ENCODE measurements at regions not wholly inside any gene's neighbourhood (a gene's known extent, or its start where the extent isn't known, plus 50 kb on each side); places are given as distances from the start of the nearest gene placed in this dataset.

DNA sequence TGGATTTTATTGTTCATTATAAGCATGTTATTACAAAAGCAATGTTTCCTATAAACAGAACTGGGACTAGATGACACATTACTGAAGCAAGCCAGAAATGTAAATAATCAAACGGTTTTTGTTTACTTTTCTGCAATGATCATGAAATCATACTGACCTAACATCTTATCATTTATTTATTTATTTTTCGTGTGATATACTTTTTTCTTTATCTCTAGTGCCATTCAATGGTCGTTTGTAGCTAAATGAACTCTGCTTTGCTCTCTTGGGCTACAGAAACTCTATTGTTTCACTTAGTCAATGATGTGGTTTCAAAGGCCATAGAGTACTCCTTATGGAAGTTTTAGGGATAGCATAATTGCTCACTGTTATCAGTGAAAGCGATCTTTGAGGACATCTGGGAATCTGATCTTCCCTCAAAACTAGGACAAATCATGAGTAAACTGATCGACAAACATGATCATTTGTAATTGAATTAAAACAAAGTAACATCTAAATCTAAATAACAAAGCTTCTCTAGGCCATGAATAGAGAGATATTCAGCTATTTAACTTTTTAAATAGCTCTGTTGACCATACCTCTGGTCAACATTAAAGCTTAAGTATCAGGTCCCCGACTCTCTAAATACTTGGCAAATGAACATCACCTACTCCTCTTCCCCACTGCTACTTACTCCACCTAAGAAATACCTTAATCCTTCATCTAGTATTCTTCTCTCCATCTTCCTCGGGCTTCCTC lies 933.4 kb downstream of the TFAP2A start:
- no peak overlapping the region for H3K4me3 ChIP-seq (ENCODE audit: low read length)
- Mint-ChIP-seq H3K4me1 (no peaks in the 10 kb centered on the region), H3K4me3 (no peak overlapping the region), H3K36me3 (no peaks in the 10 kb centered on the region), H3K27ac (no peak overlapping the region), H3K27me3 (ENCODE audit: low read depth in 2 of 2) (no peaks in the 10 kb centered on the region), H3K9me3 (peaks cover 5 to 14% of the 10 kb centered on the region in 2 donors)
- 57% methylated on average over 5 of the region's 7 CpGs for WGBS (ENCODE audit: insufficient coverage)
- intact Hi-C loops (cut with micrococcal nuclease) = no loop called here
- ATAC-seq = no peak
- no peaks in the 10 kb centered on the region for H3K4me1 ChIP-seq (ENCODE audit: control insufficient read depth, insufficient read depth, low read length)
- TF ChIP-seq, protein P1, sequence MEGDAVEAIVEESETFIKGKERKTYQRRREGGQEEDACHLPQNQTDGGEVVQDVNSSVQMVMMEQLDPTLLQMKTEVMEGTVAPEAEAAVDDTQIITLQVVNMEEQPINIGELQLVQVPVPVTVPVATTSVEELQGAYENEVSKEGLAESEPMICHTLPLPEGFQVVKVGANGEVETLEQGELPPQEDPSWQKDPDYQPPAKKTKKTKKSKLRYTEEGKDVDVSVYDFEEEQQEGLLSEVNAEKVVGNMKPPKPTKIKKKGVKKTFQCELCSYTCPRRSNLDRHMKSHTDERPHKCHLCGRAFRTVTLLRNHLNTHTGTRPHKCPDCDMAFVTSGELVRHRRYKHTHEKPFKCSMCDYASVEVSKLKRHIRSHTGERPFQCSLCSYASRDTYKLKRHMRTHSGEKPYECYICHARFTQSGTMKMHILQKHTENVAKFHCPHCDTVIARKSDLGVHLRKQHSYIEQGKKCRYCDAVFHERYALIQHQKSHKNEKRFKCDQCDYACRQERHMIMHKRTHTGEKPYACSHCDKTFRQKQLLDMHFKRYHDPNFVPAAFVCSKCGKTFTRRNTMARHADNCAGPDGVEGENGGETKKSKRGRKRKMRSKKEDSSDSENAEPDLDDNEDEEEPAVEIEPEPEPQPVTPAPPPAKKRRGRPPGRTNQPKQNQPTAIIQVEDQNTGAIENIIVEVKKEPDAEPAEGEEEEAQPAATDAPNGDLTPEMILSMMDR (IDR thresholded peaks at IDR 0.05) = no peak
- no peaks in the 10 kb centered on the region for H3K27me3 ChIP-seq (ENCODE audit: control insufficient read depth, insufficient read depth, low read length)
- H3K27ac ChIP-seq (ENCODE audit: low read length) = no peak overlapping the region
- DNase-seq = no peak
- no peaks in the 10 kb centered on the region for H3K9me3 ChIP-seq (ENCODE audit: control insufficient read depth, insufficient read depth, low read length)
- H3K36me3 ChIP-seq (ENCODE audit: control insufficient read depth, insufficient read depth, low read length) = no peaks in the 10 kb centered on the region

DNA sequence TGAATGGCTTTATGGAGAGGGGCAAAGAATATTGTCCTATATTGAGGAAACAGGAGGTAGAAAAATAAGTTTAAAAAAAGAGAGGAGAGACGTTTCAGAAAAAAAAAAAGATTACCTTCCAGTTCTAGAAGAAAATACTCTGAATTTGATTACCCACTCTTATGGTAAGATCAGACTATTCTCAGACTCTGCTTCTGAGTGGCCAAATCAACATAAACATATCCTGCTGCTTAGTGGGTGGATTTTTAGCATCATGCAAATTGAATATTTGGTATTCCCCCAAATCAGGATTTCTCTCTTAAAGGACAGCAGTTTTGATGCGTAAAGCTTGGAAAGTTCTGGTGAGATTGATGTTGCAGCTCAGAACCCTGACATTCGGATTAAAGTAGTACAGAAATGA lies 946.6 kb downstream of the TFAP2A start:
- ATAC-seq = no peak
- H3K27ac Mint-ChIP-seq = no peak overlapping the region
- no peaks in the 10 kb centered on the region for H3K9me3 ChIP-seq (ENCODE audit: control insufficient read depth, insufficient read depth, low read length)
- H3K27me3 ChIP-seq (ENCODE audit: control insufficient read depth, insufficient read depth, low read length) = no peaks in the 10 kb centered on the region
- no peak overlapping the region for H3K27ac ChIP-seq (ENCODE audit: low read length)
- no peaks in the 10 kb centered on the region for H3K4me1 Mint-ChIP-seq
- H3K4me3 Mint-ChIP-seq = no peak overlapping the region
- no peaks in the 10 kb centered on the region for H3K36me3 Mint-ChIP-seq
- H3K4me1 ChIP-seq (ENCODE audit: control insufficient read depth, insufficient read depth, low read length) = no peaks in the 10 kb centered on the region
- intact Hi-C loops (cut with micrococcal nuclease) = no loop called here
- no peak for DNase-seq
- peaks cover 7 to 13% of the 10 kb centered on the region in 2 donors for H3K9me3 Mint-ChIP-seq
- 58% methylated on average over 2 of the region's 3 CpGs for WGBS (ENCODE audit: insufficient coverage)
- H3K36me3 ChIP-seq (ENCODE audit: control insufficient read depth, insufficient read depth, low read length) = no peaks in the 10 kb centered on the region
- TF ChIP-seq, protein P1 (IDR thresholded peaks at IDR 0.05) = no peak
- H3K27me3 Mint-ChIP-seq (ENCODE audit: low read depth in 2 of 2) = no peaks in the 10 kb centered on the region
- H3K4me3 ChIP-seq (ENCODE audit: low read length) = no peak overlapping the region

DNA sequence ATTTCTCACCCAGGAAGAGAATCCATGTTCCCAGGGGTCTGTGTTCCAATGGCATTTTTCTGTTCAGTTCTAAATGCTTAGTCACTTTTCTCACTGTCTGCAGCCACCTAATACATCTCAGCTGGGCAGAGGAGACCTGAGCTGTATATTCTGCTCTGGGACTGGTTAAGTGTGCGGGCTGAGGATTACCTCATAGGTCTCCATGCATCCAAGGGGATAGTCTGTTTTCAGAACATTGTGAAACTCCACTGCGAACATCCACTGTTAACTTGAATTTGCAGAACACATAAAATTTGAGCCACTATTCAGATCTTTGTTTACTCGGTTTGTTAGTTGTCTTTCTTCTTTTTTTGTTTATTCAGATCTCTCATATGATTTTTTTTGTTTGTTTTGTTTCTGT lies 947.1 kb downstream of the TFAP2A start:
- DNase-seq (no peak), ATAC-seq (no peak)
- TF ChIP-seq, protein P1 (IDR thresholded peaks at IDR 0.05) = no peak
- Histone ChIP-seq H3K9me3 (ENCODE audit: control insufficient read depth, insufficient read depth, low read length) (no peaks in the 10 kb centered on the region), H3K36me3 (ENCODE audit: control insufficient read depth, insufficient read depth, low read length) (no peaks in the 10 kb centered on the region), H3K27me3 (ENCODE audit: control insufficient read depth, insufficient read depth, low read length) (no peaks in the 10 kb centered on the region), H3K4me1 (ENCODE audit: control insufficient read depth, insufficient read depth, low read length) (no peaks in the 10 kb centered on the region), H3K27ac (ENCODE audit: low read length) (no peak overlapping the region), H3K4me3 (ENCODE audit: low read length) (no peak overlapping the region)
- no peak overlapping the region for H3K4me3 Mint-ChIP-seq
- H3K27ac Mint-ChIP-seq = no peak overlapping the region
- 92% methylated on average over 3 of the region's 3 CpGs for WGBS (ENCODE audit: insufficient coverage)
- no peaks in the 10 kb centered on the region for H3K4me1 Mint-ChIP-seq
- H3K36me3 Mint-ChIP-seq = no peaks in the 10 kb centered on the region
- peaks cover 7 to 12% of the 10 kb centered on the region in 2 donors for H3K9me3 Mint-ChIP-seq
- no peaks in the 10 kb centered on the region for H3K27me3 Mint-ChIP-seq (ENCODE audit: low read depth in 2 of 2)
- intact Hi-C loops (cut with micrococcal nuclease) = no loop called here

DNA sequence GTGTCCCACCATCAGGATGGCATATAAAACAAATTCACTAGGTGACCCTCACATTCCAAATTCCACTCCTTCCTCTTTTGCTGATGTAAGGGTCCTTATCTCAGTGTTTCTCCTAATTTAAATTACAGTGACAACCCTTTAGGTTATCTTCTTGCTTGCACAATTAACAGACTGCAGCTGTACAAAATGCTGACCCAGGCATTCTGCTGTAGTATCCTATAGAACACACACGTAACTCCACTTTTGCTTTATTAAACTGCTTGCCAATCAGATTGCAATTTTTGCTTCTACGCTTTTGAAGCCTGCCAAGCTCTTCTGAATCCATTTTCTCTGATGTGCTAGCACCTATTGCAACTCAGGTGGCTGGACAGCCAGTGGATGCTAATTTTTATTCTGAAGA lies 950.3 kb downstream of the TFAP2A start:
- Histone ChIP-seq H3K4me1 (ENCODE audit: control insufficient read depth, insufficient read depth, low read length) (no peaks in the 10 kb centered on the region), H3K36me3 (ENCODE audit: control insufficient read depth, insufficient read depth, low read length) (no peaks in the 10 kb centered on the region), H3K27ac (ENCODE audit: low read length) (no peak overlapping the region), H3K4me3 (ENCODE audit: low read length) (no peak overlapping the region), H3K9me3 (ENCODE audit: control insufficient read depth, insufficient read depth, low read length) (peaks cover 4% of the 10 kb centered on the region), H3K27me3 (ENCODE audit: control insufficient read depth, insufficient read depth, low read length) (no peaks in the 10 kb centered on the region)
- no peaks in the 10 kb centered on the region for H3K36me3 Mint-ChIP-seq
- WGBS (ENCODE audit: insufficient coverage) = 79% methylated on average over 2 of the region's 2 CpGs
- DNase-seq (no peak), ATAC-seq (no peak)
- H3K9me3 Mint-ChIP-seq = peaks cover 4% of the 10 kb centered on the region in 2 donors
- H3K27me3 Mint-ChIP-seq (ENCODE audit: low read depth in 2 of 2) = no peaks in the 10 kb centered on the region
- H3K4me3 Mint-ChIP-seq = no peak overlapping the region
- H3K4me1 Mint-ChIP-seq = no peaks in the 10 kb centered on the region
- H3K27ac Mint-ChIP-seq = no peak overlapping the region
- TF ChIP-seq, protein P1 (IDR thresholded peaks at IDR 0.05) = no peak
- intact Hi-C loops (cut with micrococcal nuclease) = no loop called here

Measured in natural killer cell (primary cell).